SJSA1 (cell line): ENCODE measurements at regions not wholly inside any gene's neighbourhood (a gene's known extent, or its start where the extent isn't known, plus 50 kb on each side); places are given as distances from the start of the nearest gene placed in this dataset.

Experiments used
- DNase-seq, 2 experiments: peaks; one replicate each; pipeline ENCODE4 v3.0.0-alpha.2; 2015 to 2020; ENCODE audit warnings: low spot score in 2 of 2, low read depth in 1 of 2
- H3K27ac ChIP-seq: fragments of 250-450 bp; sonication (Bioruptor Pico); 2 replicates; pipeline ENCODE4 v1.5.1; 2020; ENCODE audit warnings: mild to moderate bottlenecking, moderate library complexity
- H3K27me3 ChIP-seq: fragments of 250-450 bp; sonication (Bioruptor Pico); replicated peaks from 2 replicates; pipeline ENCODE4 v1.5.1; 2020; ENCODE audit warnings: mild to moderate bottlenecking, moderate library complexity
- H3K36me3 ChIP-seq: fragments of 250-450 bp; sonication (Bioruptor Pico); 2 replicates; pipeline ENCODE4 v1.5.1; 2020; ENCODE audit warnings: mild to moderate bottlenecking
- H3K4me1 ChIP-seq: fragments of 250-450 bp; sonication (Bioruptor Pico); replicated peaks from 2 replicates; pipeline ENCODE4 v1.6.1; 2021; ENCODE audit warnings: mild to moderate bottlenecking
- H3K4me3 ChIP-seq: fragments of 250-450 bp; sonication (Bioruptor Pico); 2 replicates; pipeline ENCODE4 v1.5.1; 2020; ENCODE audit warnings: mild to moderate bottlenecking
- H3K9me3 ChIP-seq: fragments of 250-450 bp; sonication (Bioruptor Pico); replicated peaks from 2 replicates; pipeline ENCODE4 v1.5.1; 2020; ENCODE audit warnings: mild to moderate bottlenecking

DNA sequence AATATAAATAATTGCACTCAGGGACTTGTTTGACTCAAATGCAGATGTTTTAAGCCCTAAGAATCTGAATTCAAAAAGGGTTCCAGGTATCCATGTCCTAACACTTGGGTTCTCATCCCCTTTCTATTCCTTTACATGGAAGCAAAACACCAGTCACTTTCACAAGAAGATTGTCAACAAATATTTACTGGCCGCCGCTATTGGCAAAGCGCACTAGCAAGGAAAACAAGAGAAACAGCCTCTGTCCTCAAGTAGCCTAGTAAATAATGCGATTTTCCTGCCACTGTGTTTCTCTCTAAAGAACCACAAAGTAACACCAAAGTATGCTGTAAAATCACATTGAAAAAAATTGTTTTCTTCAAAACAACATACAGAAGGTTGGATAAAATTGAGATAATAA is 66.7 kb upstream of the EZH2 start:
- H3K4me3 ChIP-seq, result no peak overlapping the region
- no peak overlapping the region for H3K27ac ChIP-seq
- H3K4me1 ChIP-seq, result no peaks in the 10 kb centered on the region
- DNase-seq, result no peak
- H3K36me3 ChIP-seq, result no peaks in the 10 kb centered on the region
- H3K9me3 ChIP-seq, result no peaks in the 10 kb centered on the region
- H3K27me3 ChIP-seq, result no peaks in the 10 kb centered on the region

DNA sequence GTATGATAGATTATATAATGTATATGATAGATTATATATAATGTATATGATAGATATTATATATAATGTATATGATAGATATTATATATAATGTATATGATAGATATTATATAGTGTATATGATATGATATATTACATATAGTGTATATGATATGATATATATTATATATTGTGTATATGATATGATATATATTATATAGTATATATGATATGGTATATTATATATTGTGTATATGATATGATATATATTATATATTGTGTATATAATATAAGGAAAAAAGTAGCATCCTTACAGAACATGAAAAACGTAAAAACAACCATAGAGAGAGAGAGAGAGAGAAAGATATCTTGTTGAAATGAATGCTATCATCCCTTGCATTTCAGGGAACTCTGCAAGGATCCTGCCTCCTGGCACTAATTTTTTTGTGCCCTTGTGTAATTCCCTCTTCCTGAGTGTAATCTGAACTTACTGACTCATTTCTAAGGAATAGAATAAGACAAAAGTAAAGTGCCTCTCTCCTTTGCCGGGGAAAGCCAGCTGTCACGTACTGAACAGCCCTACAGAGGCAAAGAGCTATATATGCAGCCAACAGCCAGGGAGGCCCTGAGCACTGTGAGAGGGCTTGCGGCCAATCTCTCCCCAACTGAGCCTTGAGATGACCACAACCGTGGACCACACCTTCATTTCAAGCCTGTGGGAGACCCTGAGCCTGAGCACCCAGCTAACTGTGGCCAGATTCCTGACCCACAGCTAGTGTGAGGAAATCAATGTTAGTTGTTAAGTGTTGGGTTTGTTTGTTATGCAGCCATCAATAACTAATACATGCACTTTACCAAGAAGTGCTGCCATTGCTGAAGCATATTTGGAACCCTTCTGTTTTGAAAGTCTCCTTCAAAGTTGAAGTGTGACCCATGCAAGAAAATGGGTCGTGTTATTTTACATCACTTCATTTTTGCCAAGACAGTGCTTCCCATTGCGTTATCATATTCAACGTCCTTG is 61.1 kb upstream of the EZH2 start:
- no peaks in the 10 kb centered on the region for H3K27me3 ChIP-seq
- no peaks in the 10 kb centered on the region for H3K36me3 ChIP-seq
- H3K4me3 ChIP-seq, result no peak overlapping the region
- DNase-seq, result peak in 1 of 2 experiments; percentile 41
- no peaks in the 10 kb centered on the region for H3K9me3 ChIP-seq
- no peaks in the 10 kb centered on the region; the same call in 1 of the 2 replicates for H3K4me1 ChIP-seq
- no peak overlapping the region for H3K27ac ChIP-seq

- Histone ChIP-seq H3K27ac (peak overlapping the region; percentile 83), H3K36me3 (no peaks in the 10 kb centered on the region), H3K27me3 (no peaks in the 10 kb centered on the region), H3K4me3 (peak overlapping the region; percentile 71), H3K4me1 (no peaks in the 10 kb centered on the region; the same call in 1 of the 2 replicates), H3K9me3 (no peaks in the 10 kb centered on the region)
- DNase-seq, result peak; percentile 53 to 71
These were observed 57.6 kb upstream of the EZH2 start for GRCh38 chr7:148941598-148942275.

- Histone ChIP-seq H3K4me1 (no peaks in the 10 kb centered on the region; the same call in 1 of the 2 replicates), H3K4me3 (peak overlapping the region; percentile 71), H3K27ac (peak overlapping the region; percentile 83), H3K27me3 (no peaks in the 10 kb centered on the region), H3K9me3 (no peaks in the 10 kb centered on the region), H3K36me3 (no peaks in the 10 kb centered on the region)
- DNase-seq, result peak; percentile 78 to 93
These were observed 56.9 kb upstream of the EZH2 start for GRCh38 chr7:148940702-148941597.

GRCh38 chr7:148939128-148939755 is 55.2 kb upstream of the EZH2 start:
- no peak for DNase-seq
- Histone ChIP-seq H3K27me3 (no peaks in the 10 kb centered on the region), H3K9me3 (no peaks in the 10 kb centered on the region), H3K4me3 (no peak overlapping the region), H3K4me1 (no peaks in the 10 kb centered on the region; the same call in 1 of the 2 replicates), H3K27ac (no peak overlapping the region), H3K36me3 (no peaks in the 10 kb centered on the region)

DNA sequence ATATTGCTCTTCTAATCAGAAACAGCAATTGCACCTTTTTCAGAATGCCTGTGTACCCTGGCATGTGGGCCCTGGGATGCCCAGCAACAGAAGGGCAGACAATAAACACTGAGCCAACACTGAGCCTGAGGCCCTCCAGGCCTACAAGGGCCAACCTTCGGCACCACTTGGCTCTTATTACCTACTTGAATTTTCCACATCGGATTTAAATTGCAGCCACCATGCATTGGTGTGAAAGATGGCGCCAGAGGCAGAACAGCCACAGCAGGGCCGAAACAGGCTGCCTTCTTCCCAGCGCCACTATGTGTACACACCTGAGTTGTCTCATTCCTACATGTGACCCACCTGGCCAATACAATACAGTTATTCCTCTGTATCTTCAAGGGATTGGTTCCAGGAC is 51.4 kb upstream of the EZH2 start:
- Histone ChIP-seq H3K4me1 (no peaks in the 10 kb centered on the region; the same call in 1 of the 2 replicates), H3K27ac (no peak overlapping the region), H3K4me3 (no peak overlapping the region), H3K36me3 (no peaks in the 10 kb centered on the region), H3K9me3 (no peaks in the 10 kb centered on the region), H3K27me3 (no peaks in the 10 kb centered on the region)
- no peak for DNase-seq
